ENCODE measurements at regions not wholly inside any gene's neighbourhood (a gene's known extent, or its start where the extent isn't known, plus 50 kb on each side); places are given as distances from the start of the nearest gene placed in this dataset.

DNA sequence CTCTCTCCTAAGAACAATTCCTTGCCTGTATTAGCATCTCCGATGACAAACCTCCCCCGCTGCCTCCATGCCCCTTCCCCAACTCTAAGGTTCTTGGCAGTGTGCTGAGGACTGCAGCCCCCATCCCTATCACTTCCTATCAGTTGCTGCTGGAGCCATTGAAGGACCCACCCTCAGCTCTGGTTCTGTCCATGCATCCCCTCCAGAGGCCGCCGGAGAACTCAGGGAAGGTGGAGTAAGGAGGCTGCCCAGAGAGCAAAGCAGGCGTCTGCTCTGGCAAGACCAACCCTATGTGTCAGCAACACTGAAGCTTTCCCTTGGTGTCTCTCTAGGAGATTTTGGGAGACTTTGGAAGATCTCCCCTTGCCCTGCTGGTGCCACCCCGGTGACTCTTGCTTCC lies 1139.5 kb downstream of the TBC1D22A start:
- H3K4me3 ChIP-seq (ENCODE audit: low read depth, low read length), result no peak overlapping the region
- TF ChIP-seq, protein P1, sequence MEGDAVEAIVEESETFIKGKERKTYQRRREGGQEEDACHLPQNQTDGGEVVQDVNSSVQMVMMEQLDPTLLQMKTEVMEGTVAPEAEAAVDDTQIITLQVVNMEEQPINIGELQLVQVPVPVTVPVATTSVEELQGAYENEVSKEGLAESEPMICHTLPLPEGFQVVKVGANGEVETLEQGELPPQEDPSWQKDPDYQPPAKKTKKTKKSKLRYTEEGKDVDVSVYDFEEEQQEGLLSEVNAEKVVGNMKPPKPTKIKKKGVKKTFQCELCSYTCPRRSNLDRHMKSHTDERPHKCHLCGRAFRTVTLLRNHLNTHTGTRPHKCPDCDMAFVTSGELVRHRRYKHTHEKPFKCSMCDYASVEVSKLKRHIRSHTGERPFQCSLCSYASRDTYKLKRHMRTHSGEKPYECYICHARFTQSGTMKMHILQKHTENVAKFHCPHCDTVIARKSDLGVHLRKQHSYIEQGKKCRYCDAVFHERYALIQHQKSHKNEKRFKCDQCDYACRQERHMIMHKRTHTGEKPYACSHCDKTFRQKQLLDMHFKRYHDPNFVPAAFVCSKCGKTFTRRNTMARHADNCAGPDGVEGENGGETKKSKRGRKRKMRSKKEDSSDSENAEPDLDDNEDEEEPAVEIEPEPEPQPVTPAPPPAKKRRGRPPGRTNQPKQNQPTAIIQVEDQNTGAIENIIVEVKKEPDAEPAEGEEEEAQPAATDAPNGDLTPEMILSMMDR (IDR thresholded peaks at IDR 0.05; ENCODE audit: control insufficient read depth, extremely low read depth, insufficient read depth), result no peak
- no peak for DNase-seq (ENCODE audit: low read depth)

DNA sequence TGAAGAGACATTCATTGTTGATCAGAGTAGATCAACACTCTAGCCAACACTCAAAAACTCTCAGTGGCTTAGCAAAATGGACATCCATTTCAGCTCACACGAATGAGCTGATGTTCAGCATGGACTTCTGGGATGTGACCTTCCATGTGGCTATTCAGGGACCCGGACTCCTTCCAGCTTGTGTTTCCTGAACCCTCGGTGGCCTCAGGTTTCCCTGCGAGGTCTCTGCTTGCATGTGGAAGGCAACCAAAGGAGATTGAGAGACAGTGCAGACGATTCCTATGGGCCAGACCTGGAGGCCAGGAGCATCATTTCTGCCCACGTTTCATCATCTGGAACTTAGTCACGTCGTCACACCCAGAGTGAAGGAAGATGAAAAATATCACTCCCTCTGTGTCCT lies 1137.4 kb downstream of the TBC1D22A start:
- TF ChIP-seq, protein P1 (IDR thresholded peaks at IDR 0.05; ENCODE audit: control insufficient read depth, extremely low read depth, insufficient read depth), result no peak
- no peak for DNase-seq (ENCODE audit: low read depth)
- no peak overlapping the region for H3K4me3 ChIP-seq (ENCODE audit: low read depth, low read length)

DNA sequence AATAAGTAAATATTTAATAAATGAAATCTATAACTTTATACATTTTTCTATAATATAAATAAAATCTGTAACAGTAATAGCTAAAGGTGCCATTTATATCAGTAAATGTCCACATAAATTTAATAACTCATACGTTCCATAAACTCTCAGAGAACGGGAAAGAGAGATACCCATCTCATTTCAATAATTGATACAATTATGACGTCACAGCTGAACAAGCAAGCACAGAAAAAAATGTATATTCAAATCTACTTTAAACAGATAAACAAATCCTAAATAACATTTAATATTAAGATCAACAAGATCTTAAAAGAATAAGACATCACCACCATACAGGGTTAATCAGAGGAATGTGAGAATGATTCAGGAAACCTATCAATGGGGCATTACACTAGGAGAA lies 1136.5 kb downstream of the TBC1D22A start:
- H3K4me3 ChIP-seq (ENCODE audit: low read depth, low read length), result no peak overlapping the region
- DNase-seq (ENCODE audit: low read depth), result no peak
- TF ChIP-seq, protein P1 (IDR thresholded peaks at IDR 0.05; ENCODE audit: control insufficient read depth, extremely low read depth, insufficient read depth), result no peak

DNA sequence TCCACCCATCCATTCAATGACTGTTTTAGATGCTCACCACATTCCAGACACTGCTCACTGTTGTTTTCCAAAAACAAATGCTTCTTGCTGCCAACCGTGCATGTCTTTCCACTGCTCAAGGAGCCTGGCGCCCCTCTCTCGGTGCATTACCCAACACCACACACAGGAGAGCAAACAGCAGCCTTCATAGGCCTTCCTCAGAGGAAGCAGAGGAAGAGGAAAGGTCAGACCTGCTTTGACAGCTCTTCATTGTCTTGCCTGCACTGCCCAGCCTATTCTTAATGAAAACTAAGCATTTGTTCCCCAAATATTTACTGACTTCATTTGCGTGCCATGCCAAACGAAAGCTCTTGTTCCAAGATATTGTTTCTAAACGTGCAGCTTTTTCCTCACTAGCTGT lies 1129.2 kb downstream of the TBC1D22A start:
- no peak for DNase-seq (ENCODE audit: low read depth)
- no peak overlapping the region for H3K4me3 ChIP-seq (ENCODE audit: low read depth, low read length)
- TF ChIP-seq, protein P1 (IDR thresholded peaks at IDR 0.05; ENCODE audit: control insufficient read depth, extremely low read depth, insufficient read depth), result no peak

DNA sequence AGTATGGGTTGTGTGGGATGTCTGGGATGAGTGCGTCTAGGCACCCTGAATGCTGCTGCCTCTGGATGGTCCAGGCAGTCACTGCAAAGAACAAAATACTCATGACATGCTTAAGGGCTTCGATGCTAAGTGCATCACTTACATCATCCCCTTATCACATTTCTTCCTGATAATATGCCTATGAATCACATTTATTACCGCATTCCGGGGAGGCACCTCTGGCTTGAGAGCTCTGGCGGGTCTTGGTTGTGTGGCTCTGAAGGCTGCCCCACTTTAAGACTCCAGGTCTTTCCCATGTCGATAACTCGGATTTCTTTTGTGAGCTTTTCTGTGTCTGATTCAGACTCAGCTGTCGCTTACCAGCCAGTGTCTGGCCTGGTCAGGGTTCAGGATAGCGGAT lies 1126.4 kb downstream of the TBC1D22A start:
- no peak for DNase-seq (ENCODE audit: low read depth)
- TF ChIP-seq, protein P1 (IDR thresholded peaks at IDR 0.05; ENCODE audit: control insufficient read depth, extremely low read depth, insufficient read depth), result no peak
- no peak overlapping the region for H3K4me3 ChIP-seq (ENCODE audit: low read depth, low read length)

DNA sequence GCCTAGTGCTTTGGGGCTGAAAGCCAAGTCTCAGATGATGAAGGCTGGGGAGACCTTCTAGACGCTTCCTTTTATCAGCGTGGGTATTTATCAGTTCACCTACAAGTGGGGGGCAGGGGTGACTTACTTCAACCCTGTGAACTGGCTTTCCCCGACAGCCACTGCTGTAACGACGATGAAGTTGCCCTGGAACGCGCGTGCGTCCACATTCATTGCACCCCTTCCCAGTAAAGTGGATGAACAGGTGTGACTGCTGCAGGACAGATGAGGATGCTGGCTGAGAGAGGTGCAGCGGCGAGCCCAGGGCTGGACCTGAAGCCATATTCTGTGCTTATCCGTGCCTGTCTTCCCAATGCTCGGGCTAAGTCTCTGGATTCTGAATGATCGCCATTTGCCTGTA lies 1122.3 kb downstream of the TBC1D22A start:
- no peak overlapping the region for H3K4me3 ChIP-seq (ENCODE audit: low read depth, low read length)
- TF ChIP-seq, protein P1 (IDR thresholded peaks at IDR 0.05; ENCODE audit: control insufficient read depth, extremely low read depth, insufficient read depth), result no peak
- DNase-seq (ENCODE audit: low read depth), result no peak

DNA sequence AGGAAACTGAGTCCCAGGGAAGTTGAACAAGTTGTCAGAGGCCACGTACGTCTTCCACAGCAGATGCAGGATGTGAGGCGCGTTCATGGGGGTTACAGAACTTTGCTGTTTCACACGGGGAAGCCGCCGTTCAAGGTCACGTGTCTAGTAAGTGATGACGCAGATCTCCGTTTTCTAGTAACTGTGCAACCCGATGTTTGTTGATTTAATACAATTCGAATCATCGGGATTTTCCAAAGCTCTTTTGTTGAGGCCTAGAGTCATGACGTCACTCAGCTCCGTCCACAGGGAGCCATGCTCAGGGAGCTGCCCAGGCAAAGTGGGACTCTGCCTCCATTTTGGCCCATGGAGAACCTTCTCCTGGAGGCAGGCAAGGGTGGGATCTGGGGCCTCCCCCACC lies 1121.8 kb downstream of the TBC1D22A start:
- TF ChIP-seq, protein P1 (IDR thresholded peaks at IDR 0.05; ENCODE audit: control insufficient read depth, extremely low read depth, insufficient read depth), result no peak
- no peak overlapping the region for H3K4me3 ChIP-seq (ENCODE audit: low read depth, low read length)
- no peak for DNase-seq (ENCODE audit: low read depth)
